ENCODE measurements at regions not wholly inside any gene's neighbourhood (a gene's known extent, or its start where the extent isn't known, plus 50 kb on each side); places are given as distances from the start of the nearest gene placed in this dataset.

- no peak for DNase-seq
These were observed 78.6 kb downstream of the ARF6 start for GRCh38 chr14:49971156-49972130.

- DNase-seq: no peak
These were observed 79.3 kb downstream of the ARF6 start for GRCh38 chr14:49972131-49972671.

- DNase-seq: peak; percentile 86
These were observed 79.9 kb downstream of the ARF6 start for GRCh38 chr14:49972823-49973222.

DNA sequence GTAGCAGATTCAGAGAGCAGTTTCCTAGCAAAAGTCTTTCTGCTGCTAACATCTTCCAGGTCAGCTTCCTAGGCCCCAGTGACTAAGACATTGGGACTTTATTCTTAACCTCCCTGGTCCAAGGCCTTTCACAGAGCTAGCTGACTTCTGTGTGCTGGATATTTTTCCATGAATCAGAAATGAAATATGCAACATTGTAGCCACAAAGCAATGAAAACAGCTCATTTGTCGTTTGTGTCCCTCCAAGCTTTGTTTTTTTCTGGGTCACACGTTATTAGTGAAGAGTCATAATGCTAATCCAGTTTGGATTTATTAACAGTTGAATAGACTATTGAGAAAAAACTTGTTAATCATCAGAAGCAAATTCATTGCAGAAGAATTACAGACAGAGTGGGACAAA is 82.4 kb downstream of the ARF6 start:
- peak; percentile 78 for DNase-seq

DNA sequence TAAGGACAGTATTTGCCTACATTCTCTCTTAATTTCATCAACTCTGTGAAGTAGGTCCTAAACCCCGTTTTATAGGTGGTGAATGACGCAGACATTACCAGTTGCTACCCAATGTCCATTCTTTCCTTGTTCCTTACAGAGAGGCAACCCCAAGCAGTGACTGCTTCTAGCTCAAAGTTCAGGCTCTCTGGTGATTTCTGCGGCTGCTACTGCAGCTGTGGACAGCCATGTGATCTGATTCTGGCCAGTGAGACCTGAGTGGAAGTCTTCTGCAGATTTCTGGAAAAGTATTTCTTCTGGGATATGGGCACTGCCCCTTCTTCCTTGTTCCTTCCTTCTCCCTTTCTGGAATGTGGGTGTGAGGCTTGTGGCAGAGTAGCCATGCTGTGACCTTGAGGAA is 82.9 kb downstream of the ARF6 start:
- DNase-seq: no peak

- no peak for DNase-seq
These were observed 84.4 kb downstream of the ARF6 start for GRCh38 chr14:49977126-49977841.

GRCh38 chr14:49980027-49980426 is 87.1 kb downstream of the ARF6 start:
- DNase-seq: no peak

DNA sequence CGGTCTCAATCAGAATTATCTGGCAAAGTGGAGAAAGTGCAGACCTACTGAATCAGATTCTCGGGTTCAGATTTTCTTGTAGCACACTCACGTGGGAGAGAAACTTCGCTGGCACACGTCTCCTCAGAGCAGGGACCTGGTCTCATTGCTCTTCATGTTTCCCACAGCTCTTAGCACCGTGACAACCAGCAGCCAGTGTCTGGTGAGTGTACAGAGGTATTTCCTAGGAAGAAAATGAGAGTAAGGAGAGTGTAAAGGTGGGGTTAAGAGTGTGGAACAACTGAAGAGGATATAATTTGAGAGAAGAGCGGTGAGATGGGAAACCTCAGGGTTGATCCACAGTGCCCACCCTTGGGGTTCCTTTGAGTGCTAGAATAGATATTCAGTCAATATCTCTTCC is 89.2 kb downstream of the ARF6 start:
- no peak for DNase-seq

- DNase-seq: peak; percentile 84
These were observed 89.6 kb downstream of the ARF6 start for GRCh38 chr14:49982501-49982951.

DNA sequence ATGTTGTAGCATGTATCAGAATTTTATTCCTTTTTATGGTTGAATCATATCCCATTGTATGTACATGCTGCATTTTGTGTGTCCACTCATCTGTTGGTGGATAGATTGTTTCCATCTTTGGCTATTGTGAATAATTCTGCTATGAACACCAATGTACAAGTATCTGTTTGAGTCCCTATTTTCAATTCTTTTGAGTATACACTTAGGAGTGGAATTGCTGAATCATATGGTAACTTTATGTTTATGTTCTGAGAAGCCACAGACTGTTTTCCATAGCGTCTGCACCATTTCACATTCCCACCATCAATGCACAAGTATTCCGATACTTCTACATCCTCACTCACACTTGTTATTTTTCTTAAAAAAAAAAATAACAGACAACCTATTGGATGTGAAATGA is 91.5 kb downstream of the ARF6 start:
- no peak for DNase-seq

DNA sequence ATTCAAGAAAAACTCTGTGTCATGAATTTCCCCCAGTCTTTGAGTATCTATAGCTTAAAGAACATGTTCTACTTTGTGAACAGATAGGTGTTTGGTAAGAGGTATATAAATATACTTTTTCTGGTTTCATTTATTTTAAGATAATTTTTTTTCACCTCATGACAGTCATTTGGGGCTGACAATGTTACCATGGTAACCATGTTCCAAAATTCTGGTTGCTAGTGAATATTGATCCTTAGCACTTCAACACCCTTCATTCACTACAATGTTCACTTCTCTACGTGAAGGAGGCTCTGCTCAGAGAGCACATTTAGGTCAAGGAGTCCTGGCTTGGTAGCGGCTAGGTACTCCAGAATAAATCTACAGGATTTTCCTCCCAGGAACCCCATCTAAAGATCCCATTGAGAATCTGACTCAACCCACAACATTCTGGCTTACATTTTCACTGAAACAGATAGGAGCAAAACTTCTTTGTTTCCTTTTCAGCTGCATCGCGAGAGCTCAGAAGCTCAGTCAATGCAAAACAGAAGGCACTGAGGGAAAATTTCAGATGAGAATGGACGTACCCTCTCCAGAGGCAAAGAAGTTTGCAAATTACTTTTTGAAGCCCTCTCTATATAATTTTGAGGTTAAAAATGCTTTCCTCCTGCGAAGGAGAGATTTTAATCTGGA is 93.6 kb downstream of the ARF6 start:
- no peak for DNase-seq

DNA sequence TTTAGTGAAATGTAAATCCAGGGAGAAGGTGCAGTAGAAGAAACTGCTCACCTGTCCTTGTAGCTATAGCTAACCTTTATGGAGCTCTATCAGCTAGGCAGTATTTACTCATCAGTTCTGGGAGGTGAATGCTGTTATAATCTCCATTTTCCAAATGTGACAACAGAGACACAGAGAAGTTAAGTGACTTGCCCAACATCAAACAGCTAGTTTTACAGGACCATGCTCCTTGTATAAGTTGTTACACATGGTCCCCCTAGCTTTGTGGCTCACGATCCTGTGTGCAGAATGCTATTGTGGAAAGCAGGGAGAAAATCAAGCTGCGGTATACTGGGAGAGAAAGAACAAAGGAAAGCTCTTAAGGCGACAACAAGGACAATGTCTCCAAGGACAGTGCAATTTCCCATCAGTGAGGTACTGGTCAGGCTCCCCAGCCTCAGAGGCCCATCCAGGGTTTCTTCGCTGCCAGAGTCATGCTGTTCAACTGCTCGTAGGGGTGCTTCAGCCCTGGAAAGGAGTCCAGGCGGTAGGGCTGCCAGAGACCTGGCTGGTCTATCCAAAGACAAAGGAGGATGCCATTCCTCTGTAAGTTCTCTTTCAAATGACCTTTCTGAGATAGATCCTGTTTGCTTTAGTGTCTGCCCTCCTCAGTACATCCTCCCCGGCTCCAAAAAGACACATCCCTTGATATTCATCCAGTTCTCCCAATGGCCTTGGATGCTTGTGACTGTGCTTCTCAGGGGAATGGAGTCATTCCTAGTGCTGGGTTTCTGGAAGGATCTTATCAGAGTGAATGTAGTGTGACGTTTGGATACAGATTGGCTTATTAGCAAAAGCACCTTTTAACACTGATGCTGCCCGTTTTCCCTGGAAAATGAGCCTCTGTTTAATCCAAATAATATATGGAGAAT is 95.5 kb downstream of the ARF6 start:
- DNase-seq: no peak

DNA sequence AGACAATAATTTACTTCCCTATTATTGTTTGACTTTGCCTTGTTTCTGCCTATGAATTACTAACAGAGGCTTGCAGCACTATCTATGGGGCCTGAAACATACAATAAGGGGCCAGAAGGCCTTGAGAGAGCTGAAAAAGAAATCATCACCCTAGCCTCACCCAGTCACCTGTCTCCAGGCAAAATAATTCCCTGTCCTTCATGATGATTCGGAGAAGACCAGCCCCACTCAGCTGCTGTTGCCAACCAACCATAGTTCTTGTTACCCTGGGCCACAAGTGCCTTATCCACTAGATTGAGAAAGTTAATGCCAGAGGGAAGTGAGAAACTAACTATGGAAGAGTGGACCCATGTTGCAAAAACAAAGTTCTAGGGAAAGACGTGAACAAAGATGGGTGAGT is 97.1 kb downstream of the ARF6 start:
- DNase-seq: no peak

GRCh38 chr14:49991491-49991890 is 98.6 kb downstream of the ARF6 start:
- no peak for DNase-seq

- DNase-seq: no peak
These were observed 99.2 kb downstream of the ARF6 start for GRCh38 chr14:49992036-49992435.

DNA sequence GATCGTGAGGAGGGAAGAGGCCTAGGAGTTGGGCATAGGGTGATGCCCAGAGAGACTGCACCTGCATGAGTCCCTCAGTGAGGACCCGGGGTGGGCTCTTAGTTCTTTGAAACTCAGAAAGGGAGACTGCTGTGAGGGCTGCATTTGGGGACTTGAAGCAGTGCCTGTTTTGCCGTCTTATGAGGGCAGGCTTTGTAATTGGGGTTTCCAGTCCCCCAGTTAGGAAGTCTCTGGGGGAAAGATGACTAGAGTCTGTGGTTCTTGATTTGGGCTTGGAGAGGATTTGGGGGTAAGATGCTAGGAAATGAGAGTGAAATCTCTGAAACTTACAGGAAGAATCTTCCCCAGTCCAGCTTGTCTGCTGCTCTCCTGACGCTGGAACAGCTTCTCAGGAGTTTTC is 99.6 kb downstream of the ARF6 start:
- DNase-seq: no peak

DNA sequence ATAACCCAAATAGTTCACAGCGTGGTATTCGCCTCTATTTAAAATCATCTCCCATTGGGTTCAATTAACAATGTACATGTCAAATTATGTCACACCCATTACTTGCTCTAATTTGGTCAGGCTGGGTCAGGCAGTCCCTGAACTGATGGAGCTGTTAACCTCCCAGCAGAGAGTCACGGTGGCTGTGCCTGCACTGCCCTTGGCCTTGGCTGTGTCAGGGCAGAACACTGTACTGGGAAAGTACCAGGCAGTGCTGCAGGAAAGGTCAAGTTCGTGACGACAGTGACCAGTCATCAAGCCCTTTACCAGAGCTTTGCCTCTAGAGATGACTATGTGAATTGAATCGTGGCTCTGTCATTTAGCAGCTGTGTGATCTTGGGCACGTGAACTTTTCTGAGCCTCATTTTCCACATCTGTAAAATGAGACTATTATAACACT is 100.0 kb downstream of the ARF6 start:
- DNase-seq: peak; percentile 50

DNA sequence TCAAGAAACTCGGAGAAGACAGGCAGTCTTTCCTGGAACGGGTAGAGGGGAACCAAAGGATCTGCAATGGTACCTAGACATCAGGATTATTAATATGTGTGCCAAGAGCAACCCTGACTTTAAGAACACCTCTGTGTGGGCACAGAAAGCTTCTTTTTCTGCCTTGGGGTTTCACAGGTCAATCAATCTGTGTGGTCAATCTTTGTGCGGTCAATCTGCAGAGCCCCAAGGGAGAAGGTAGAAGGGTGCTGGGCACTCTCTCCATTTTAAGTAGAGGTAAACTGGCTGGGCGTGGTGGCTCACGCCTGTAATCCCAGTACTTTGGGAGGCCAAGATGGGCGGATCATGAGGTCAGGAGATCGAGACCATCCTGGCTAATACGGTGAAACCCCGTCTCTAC is 100.7 kb downstream of the ARF6 start:
- DNase-seq: no peak

GRCh38 chr14:49994951-49995561 is 102.2 kb downstream of the ARF6 start:
- no peak for DNase-seq

DNA sequence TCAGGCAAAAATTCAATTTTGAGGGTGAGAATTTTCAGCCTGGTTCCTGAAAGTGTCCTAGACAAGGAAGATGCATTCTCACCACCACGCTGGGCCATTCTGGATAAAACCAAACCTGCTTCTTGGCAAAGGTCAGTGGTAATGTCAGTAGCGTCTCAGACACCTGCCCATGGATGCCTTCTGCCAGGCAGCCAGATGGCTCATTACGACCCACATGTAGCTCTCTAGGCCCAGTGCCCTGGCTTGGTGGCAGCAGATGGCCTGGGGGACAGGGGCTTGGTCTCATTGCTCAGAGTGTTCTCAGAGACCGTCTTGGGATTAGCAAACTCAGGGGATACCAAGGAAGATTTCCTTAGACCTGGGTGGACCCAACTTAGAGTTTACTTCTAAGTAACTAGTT is 105.1 kb downstream of the ARF6 start:
- no peak for DNase-seq

- DNase-seq: peak; percentile 59
These were observed 106.4 kb downstream of the ARF6 start for GRCh38 chr14:49999146-49999761.

Data from amniotic stem cell (primary cell).